ENCODE measurements at regions not wholly inside any gene's neighbourhood (a gene's known extent, or its start where the extent isn't known, plus 50 kb on each side); places are given as distances from the start of the nearest gene placed in this dataset.
A peak's percentile ranks its signal among the peaks of the same experiment; 100 is the strongest.

GRCh38 chr20:57964011-57964862 lies 254.4 kb upstream of the PMEPA1 start:
- TF ChIP-seq CTCF (IDR thresholded peaks at IDR 0.05) (no peak), EP300 (IDR thresholded peaks at IDR 0.05) (no peak), POLR2A (IDR thresholded peaks at IDR 0.05) (no peak)
- Histone ChIP-seq H3K36me3 (no peaks in the 10 kb centered on the region), H3K4me1 (peaks cover 0 to 26% (median 0%) of the 10 kb centered on the region in 4 donors), H3K9me3 (no peaks in the 10 kb centered on the region), H3K27me3 (no peaks in the 10 kb centered on the region), H3K4me3 (no peak overlapping the region), H3K27ac (peak overlapping the region in 2 of 4 donors; percentile 10 to 44)
- no peak for DNase-seq (ENCODE audit: low spot score in 2 of 2)
- WGBS, 2 donors, result 59 to 67% methylated on average over 15 of the region's 15 CpGs

GRCh38 chr20:57960803-57961575 lies 251.2 kb upstream of the PMEPA1 start:
- Histone ChIP-seq H3K9me3 (no peaks in the 10 kb centered on the region), H3K27me3 (no peaks in the 10 kb centered on the region), H3K4me1 (peaks cover 0 to 26% (median 0%) of the 10 kb centered on the region in 4 donors), H3K27ac (no peak overlapping the region), H3K36me3 (no peaks in the 10 kb centered on the region), H3K4me3 (no peak overlapping the region)
- no peak for DNase-seq (ENCODE audit: low spot score in 2 of 2)
- WGBS, 2 donors, result 68 to 71% methylated on average over 19 of the region's 19 CpGs
- no peak for TF ChIP-seq POLR2A (IDR thresholded peaks at IDR 0.05)
- TF ChIP-seq EP300 (IDR thresholded peaks at IDR 0.05), result no peak
- no peak for TF ChIP-seq CTCF (IDR thresholded peaks at IDR 0.05)

GRCh38 chr20:57959589-57959988 lies 249.8 kb upstream of the PMEPA1 start:
- Histone ChIP-seq H3K9me3 (no peaks in the 10 kb centered on the region), H3K4me1 (peaks cover 0 to 25% (median 0%) of the 10 kb centered on the region in 4 donors), H3K4me3 (no peak overlapping the region), H3K36me3 (no peaks in the 10 kb centered on the region), H3K27ac (no peak overlapping the region), H3K27me3 (no peaks in the 10 kb centered on the region)
- TF ChIP-seq CTCF (IDR thresholded peaks at IDR 0.05), result no peak
- no peak for TF ChIP-seq POLR2A (IDR thresholded peaks at IDR 0.05)
- TF ChIP-seq EP300 (IDR thresholded peaks at IDR 0.05), result no peak
- no peak for DNase-seq (ENCODE audit: low spot score in 2 of 2)
- WGBS, 2 donors, result 84 to 87% methylated on average over 4 of the region's 4 CpGs

GRCh38 chr20:57959018-57959417 lies 249.2 kb upstream of the PMEPA1 start:
- H3K27ac ChIP-seq, result no peak overlapping the region
- H3K36me3 ChIP-seq, result no peaks in the 10 kb centered on the region
- no peak for DNase-seq (ENCODE audit: low spot score in 2 of 2)
- WGBS, 2 donors, result 66 to 77% methylated on average over 12 of the region's 12 CpGs
- H3K27me3 ChIP-seq, result no peaks in the 10 kb centered on the region
- no peak overlapping the region for H3K4me3 ChIP-seq
- no peaks in the 10 kb centered on the region for H3K9me3 ChIP-seq
- no peak for TF ChIP-seq CTCF (IDR thresholded peaks at IDR 0.05)
- TF ChIP-seq POLR2A (IDR thresholded peaks at IDR 0.05), result no peak
- no peak for TF ChIP-seq EP300 (IDR thresholded peaks at IDR 0.05)
- H3K4me1 ChIP-seq, result peaks cover 0 to 20% (median 0%) of the 10 kb centered on the region in 4 donors

GRCh38 chr20:57958050-57958420 lies 248.2 kb upstream of the PMEPA1 start:
- Histone ChIP-seq H3K36me3 (no peaks in the 10 kb centered on the region), H3K4me3 (no peak overlapping the region), H3K27me3 (no peaks in the 10 kb centered on the region), H3K4me1 (peaks cover 0 to 13% (median 0%) of the 10 kb centered on the region in 4 donors), H3K27ac (no peak overlapping the region), H3K9me3 (no peaks in the 10 kb centered on the region)
- 79% methylated on average over 3 of the region's 3 CpGs for WGBS, 2 donors
- TF ChIP-seq POLR2A (IDR thresholded peaks at IDR 0.05), result no peak
- no peak for TF ChIP-seq EP300 (IDR thresholded peaks at IDR 0.05)
- TF ChIP-seq CTCF (IDR thresholded peaks at IDR 0.05), result no peak
- DNase-seq (ENCODE audit: low spot score in 2 of 2), result no peak

Measured in tibial nerve (tissue), 4 donors.